Osteoblast (primary cell): ENCODE measurements at regions not wholly inside any gene's neighbourhood (a gene's known extent, or its start where the extent isn't known, plus 50 kb on each side); places are given as distances from the start of the nearest gene placed in this dataset.

ENCODE experiments used
- DNase-seq: peaks from one replicate; pipeline ENCODE4 v3.0.0; 2011; ENCODE audit warnings: low spot score, mixed read lengths; ENCODE audit not compliant: insufficient read length; ENCODE audit errors: missing footprints
- H2AFZ ChIP-seq: 2 replicates; pipeline ENCODE4 v1.6.0; 2011; ENCODE audit warnings: mild to moderate bottlenecking, low read length
- H3K27ac ChIP-seq: 2 replicates; pipeline ENCODE4 v1.5.1; 2011; ENCODE audit warnings: mild to moderate bottlenecking, low read depth, low read length, moderate library complexity
- H3K27me3 ChIP-seq: 2 replicates; pipeline ENCODE4 v1.6.0; 2012; ENCODE audit warnings: mild to moderate bottlenecking, control low read depth, inconsistent platforms, low read length, moderate library complexity; ENCODE audit not compliant: insufficient read depth
- H3K36me3 ChIP-seq: 2 replicates; pipeline ENCODE4 v1.5.1; 2011; ENCODE audit warnings: mild to moderate bottlenecking, low read length, control low read depth, moderate library complexity; ENCODE audit not compliant: insufficient read depth
- H3K4me1 ChIP-seq: 2 replicates; pipeline ENCODE4 v1.5.1; 2011; ENCODE audit warnings: mild to moderate bottlenecking, low read length, control low read depth, moderate library complexity; ENCODE audit not compliant: insufficient read depth
- H3K4me2 ChIP-seq: 2 replicates; pipeline ENCODE4 v1.6.0; 2011; ENCODE audit warnings: mild to moderate bottlenecking, low read length; ENCODE audit not compliant: insufficient read depth
- H3K4me3 ChIP-seq: fragments of 200-600 bp; sonication (generic); 3 replicates; pipeline ENCODE4 v1.5.1; 2012; ENCODE audit warnings: mild to moderate bottlenecking, low read length, inconsistent platforms; ENCODE audit not compliant: insufficient read depth
- H3K79me2 ChIP-seq: 2 replicates; pipeline ENCODE4 v1.6.0; 2012; ENCODE audit warnings: mild to moderate bottlenecking, low read length, control low read depth, inconsistent platforms; ENCODE audit not compliant: insufficient read depth
- H3K9me3 ChIP-seq: 2 replicates; pipeline ENCODE4 v1.5.1; 2011; ENCODE audit warnings: low read depth, low read length, control low read depth
- H4K20me1 ChIP-seq: 2 replicates; pipeline ENCODE4 v1.6.0; 2012; ENCODE audit warnings: mild to moderate bottlenecking, low read length, control low read depth; ENCODE audit not compliant: insufficient read depth
- CTCF ChIP-seq: IDR thresholded peaks from 2 replicates; pipeline ENCODE4 v1.5.1; 2011; ENCODE audit warnings: mild to moderate bottlenecking, low read depth, low read length, moderate library complexity; ENCODE audit errors: extremely low read depth

GRCh38 chr4:185086053-185086452 is 57.0 kb upstream of the SLC25A4 start:
- Histone ChIP-seq H3K4me2 (no peak overlapping the region), H3K27me3 (peaks cover 4% of the 10 kb centered on the region), H3K79me2 (no peaks in the 10 kb centered on the region), H2AFZ (no peak overlapping the region), H3K4me3 (no peak overlapping the region), H3K27ac (no peak overlapping the region), H3K36me3 (no peaks in the 10 kb centered on the region), H3K4me1 (no peaks in the 10 kb centered on the region), H3K9me3 (no peaks in the 10 kb centered on the region), H4K20me1 (no peaks in the 10 kb centered on the region)
- no peak for DNase-seq
- no peak for TF ChIP-seq CTCF

GRCh38 chr4:185088899-185089298 is 54.2 kb upstream of the SLC25A4 start:
- Histone ChIP-seq H3K4me1 (no peaks in the 10 kb centered on the region), H3K4me2 (no peak overlapping the region), H3K4me3 (no peak overlapping the region), H3K27me3 (peaks cover 4% of the 10 kb centered on the region), H3K79me2 (no peaks in the 10 kb centered on the region), H3K36me3 (no peaks in the 10 kb centered on the region), H2AFZ (no peak overlapping the region), H4K20me1 (no peaks in the 10 kb centered on the region), H3K27ac (no peak overlapping the region), H3K9me3 (no peaks in the 10 kb centered on the region)
- no peak for DNase-seq
- TF ChIP-seq CTCF = no peak

DNA sequence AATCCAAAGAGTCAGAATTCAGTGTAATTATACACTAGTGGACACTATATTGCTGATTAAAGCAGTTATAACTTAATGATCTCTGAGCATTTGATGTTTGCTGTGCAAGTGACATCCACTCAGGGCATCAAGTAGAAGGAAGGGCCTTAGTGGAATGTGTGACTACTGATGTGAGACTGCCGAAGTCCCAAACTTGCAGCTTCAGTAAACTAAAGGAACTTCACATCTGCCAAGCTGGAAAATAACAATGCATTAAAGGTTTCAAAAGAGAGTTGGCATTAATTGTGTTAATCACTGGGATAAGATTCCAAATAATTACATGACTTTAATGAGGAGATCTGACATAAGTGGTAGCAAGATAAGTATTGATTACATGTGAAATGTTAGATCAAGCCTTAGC is 52.5 kb upstream of the SLC25A4 start:
- Histone ChIP-seq H3K79me2 (no peaks in the 10 kb centered on the region), H3K27ac (no peak overlapping the region), H3K4me1 (no peaks in the 10 kb centered on the region), H3K4me2 (no peak overlapping the region), H3K27me3 (peaks cover 4% of the 10 kb centered on the region), H4K20me1 (no peaks in the 10 kb centered on the region), H3K36me3 (no peaks in the 10 kb centered on the region), H3K4me3 (no peak overlapping the region), H2AFZ (no peak overlapping the region), H3K9me3 (no peaks in the 10 kb centered on the region)
- TF ChIP-seq CTCF = no peak
- no peak for DNase-seq

GRCh38 chr4:185092535-185093197 is 50.4 kb upstream of the SLC25A4 start:
- no peaks in the 10 kb centered on the region for H3K9me3 ChIP-seq
- no peak for DNase-seq
- no peaks in the 10 kb centered on the region for H3K36me3 ChIP-seq

More at GRCh38 chr4:185092535-185093197, 50.4 kb upstream of the SLC25A4 start:
- TF ChIP-seq CTCF = no peak
- no peaks in the 10 kb centered on the region for H3K4me1 ChIP-seq
- no peak overlapping the region for H3K4me3 ChIP-seq
- no peak overlapping the region for H3K4me2 ChIP-seq
- H4K20me1 ChIP-seq = no peaks in the 10 kb centered on the region
- no peak overlapping the region for H3K27ac ChIP-seq
- no peaks in the 10 kb centered on the region for H3K79me2 ChIP-seq
- peaks cover 12% of the 10 kb centered on the region for H3K27me3 ChIP-seq
- H2AFZ ChIP-seq = no peak overlapping the region
